Occipital lobe (tissue), 1 donor: ENCODE measurements at regions not wholly inside any gene's neighbourhood (a gene's known extent, or its start where the extent isn't known, plus 50 kb on each side); places are given as distances from the start of the nearest gene placed in this dataset.
"Not testable (repeated sequence)": the region's sequence is repeated elsewhere in the genome, so short reads cannot be mapped to it uniquely, and the experiment has no call there.

ENCODE experiments used
- DNase-seq: peaks from one replicate; lab custom pipeline; 2025; lab: John Stamatoyannopoulos, UW

GRCh38 chr15:58295637-58296215, 136.1 kb upstream of the LIPC start:
- no peak for DNase-seq

- no peak for DNase-seq
These were observed 135.5 kb upstream of the LIPC start for GRCh38 chr15:58296276-58296675.

- no peak for DNase-seq
These were observed 134.2 kb upstream of the LIPC start for GRCh38 chr15:58297639-58298038.

- no peak for DNase-seq
These were observed 132.6 kb upstream of the LIPC start for GRCh38 chr15:58298879-58299850.

GRCh38 chr15:58302832-58303231, 129.0 kb upstream of the LIPC start:
- no peak for DNase-seq

- DNase-seq: no peak
These were observed 128.6 kb upstream of the LIPC start for GRCh38 chr15:58303236-58303635.

GRCh38 chr15:58306591-58307312, 125.0 kb upstream of the LIPC start:
- no peak for DNase-seq

- DNase-seq: no peak
These were observed 124.4 kb upstream of the LIPC start for GRCh38 chr15:58307313-58307961.

- no peak for DNase-seq
These were observed 122.9 kb upstream of the LIPC start for GRCh38 chr15:58308742-58309355.

GRCh38 chr15:58309963-58310928, 121.5 kb upstream of the LIPC start:
- no peak for DNase-seq

GRCh38 chr15:58311556-58311955, 120.2 kb upstream of the LIPC start:
- no peak for DNase-seq

- DNase-seq: no peak
These were observed 119.8 kb upstream of the LIPC start for GRCh38 chr15:58312031-58312430.

- no peak for DNase-seq
These were observed 118.5 kb upstream of the LIPC start for GRCh38 chr15:58313304-58313703.

- DNase-seq: no peak
These were observed 117.8 kb upstream of the LIPC start for GRCh38 chr15:58313810-58314592.

GRCh38 chr15:58314593-58315216, 117.1 kb upstream of the LIPC start:
- DNase-seq: no peak

- no peak for DNase-seq
These were observed 113.3 kb upstream of the LIPC start for GRCh38 chr15:58318517-58318916.

- DNase-seq: no peak
These were observed 110.8 kb upstream of the LIPC start for GRCh38 chr15:58321034-58321433.

GRCh38 chr15:58322253-58322652, 109.5 kb upstream of the LIPC start:
- no peak for DNase-seq

- DNase-seq: not testable (repeated sequence)
These were observed 108.5 kb upstream of the LIPC start for GRCh38 chr15:58323321-58323720.
